Heart right ventricle (tissue), 16 donors: ENCODE measurements at regions not wholly inside any gene's neighbourhood (a gene's known extent, or its start where the extent isn't known, plus 50 kb on each side); places are given as distances from the start of the nearest gene placed in this dataset.

Experiments used
- ATAC-seq, 8 donors: fragments of 200-7000 bp; cut with Tn5 transposase; one replicate each; pipeline ENCODE4 v1.9.1; 2020; ENCODE audit warnings: mild to moderate bottlenecking in 8 of 8, moderate library complexity in 8 of 8, moderate number of reproducible peaks in 1 of 8
- DNase-seq, 2 donors: peaks; one replicate each; pipeline ENCODE4 v3.0.0-alpha.2; 2020
- H3K27ac ChIP-seq, 10 donors: fragments of 200-600 bp; sonication (generic) in 2 of 10; one replicate each; pipeline versions ENCODE4 v1.5.0 to v1.8.0; 2020 to 2022; ENCODE audit warnings: mild to moderate bottlenecking in 3 of 10
- H3K27me3 ChIP-seq, 7 donors: fragments of 200-600 bp; one replicate each; pipeline ENCODE4 v1.8.0; 2021 to 2022; ENCODE audit warnings: mild to moderate bottlenecking in 2 of 7
- H3K36me3 ChIP-seq, 9 donors: fragments of 200-600 bp; sonication (generic) in 1 of 9; one replicate each; pipeline versions ENCODE4 v1.5.0 to v1.8.0; 2020 to 2022; ENCODE audit warnings: mild to moderate bottlenecking in 2 of 9
- H3K4me1 ChIP-seq, 9 donors: fragments of 200-600 bp; sonication (generic) in 1 of 9; one replicate each; pipeline versions ENCODE4 v1.5.0 to v1.8.0; 2020 to 2022; ENCODE audit warnings: mild to moderate bottlenecking in 4 of 9
- H3K4me3 ChIP-seq, 10 donors: fragments of 200-600 bp; sonication (generic) in 2 of 10; one replicate each; pipeline versions ENCODE4 v1.5.0 to v1.8.0; 2020 to 2022; ENCODE audit warnings: mild to moderate bottlenecking in 7 of 10, moderate library complexity in 2 of 10
- H3K9me3 ChIP-seq, 11 donors: fragments of 200-600 bp in 10 of 11; sonication (generic) in 2 of 11; one replicate each; pipeline versions ENCODE4 v1.5.0 to v1.8.0; 2013 to 2022; ENCODE audit warnings: mild to moderate bottlenecking in 2 of 11, control low read depth in 1 of 11, moderate library complexity in 1 of 11
- CTCF ChIP-seq, 9 donors: fragments of 200-600 bp; sonication (generic) in 2 of 9; IDR thresholded peaks; one replicate each; pipeline versions ENCODE4 v1.5.0 to v1.8.0; 2021 to 2022; ENCODE audit warnings: antibody characterized with exemption in 9 of 9, mild to moderate bottlenecking in 5 of 9, moderate library complexity in 1 of 9
- WGBS, 2 donors: extraction: QIAGEN DNeasy Blood & Tissue Kit; methylation state at CpG; one replicate each; pipeline ENCODE4 v1.1.7; 2013; ENCODE audit warnings: inconsistent platforms in 1 of 2; 5-methylcytosine and 5-hydroxymethylcytosine counted together
- intact Hi-C, 10 donors: fragments of 100-400 bp; cut with DNase I; formaldehyde crosslinking; loops; one replicate each; pipeline versions ENCODE4 v1.11.1 to v1.14.2; 2022
- donor health status: Arrhythmogenic right ventricular cardiomyopathy.
- donor health status: ischemic (EF 13 %, LVEDD 7.1; RV severe dilation, severe dysfunction).
- donor health status: healthy with polysubstance abuse.
- donor health status: DM: no; HTN: yes; CAD: no.
- donor health status: DM: no; HTN: no; CAD: no.
- donor health status: ischemic (EF 25% LVEDD 6.9; RV normal size, moderate dysfunction).
- donor health status: ischemic (EF 25% LVEDD 5.7; RV mildly dilated, moderate dysfunction).
- donor health status: healthy.
- donor health status: DM: yes; HTN: yes; CAD: no.
- donor health status: Ischemic cardiomyopathy.
- donor health status: ischemic (EF 35%, LVEDD 5.7; RV mildly dilated, moderate dysfunction).
- donor health status: nonischemic (EF 11% LVEDD 7.7; RV severe dilation, severe dysfunction).
- donor health status: DM: yes; HTN: yes; CAD: no.
- donor health status: PGD.
- donor health status: ischemic (EF 29% LVEDD 5.4; RV normal size, mild dysfunction).
- donor health status: nonischemic (EF 23%, LVEDD 6.1; RV moderate dilation, normal function).

DNA sequence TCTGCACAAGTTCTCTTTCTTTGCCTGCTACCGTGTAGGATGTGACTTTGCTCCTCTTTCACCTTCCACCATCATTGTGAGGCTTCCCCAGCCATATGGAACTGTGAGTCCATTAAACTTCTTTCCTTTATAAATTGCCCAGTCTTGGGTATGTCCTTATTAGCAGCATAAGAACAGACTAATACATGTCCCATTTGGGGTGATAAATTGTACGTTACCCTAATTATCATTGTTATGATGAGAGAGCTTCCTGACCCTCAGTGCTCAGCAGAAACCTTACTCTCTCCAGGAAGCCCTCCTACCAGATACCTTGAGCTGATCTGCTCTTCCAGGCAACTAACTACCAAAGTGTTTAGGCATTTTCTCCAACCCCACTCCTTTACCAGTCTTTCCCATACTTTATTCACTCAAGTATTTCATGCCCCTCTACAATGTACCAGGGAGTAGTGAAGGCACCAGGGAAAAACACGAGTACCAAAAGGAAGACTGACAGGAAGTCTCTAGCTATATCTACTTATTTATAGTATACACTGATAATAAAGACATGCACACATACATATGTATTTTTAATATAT, 196.2 kb downstream of the MYCN start:
- TF ChIP-seq CTCF (IDR thresholded peaks at IDR 0.05), result no peak
- DNase-seq (no peak), ATAC-seq (no peak)
- no peak overlapping the region for H3K27ac ChIP-seq
- no peaks in the 10 kb centered on the region for H3K27me3 ChIP-seq
- H3K36me3 ChIP-seq, result no peaks in the 10 kb centered on the region
- no peak overlapping the region for H3K4me3 ChIP-seq
- no peaks in the 10 kb centered on the region for H3K4me1 ChIP-seq
- H3K9me3 ChIP-seq, result no peaks in the 10 kb centered on the region
- WGBS, 2 donors, result 74 to 88% methylated on average over 3 of the region's 3 CpGs
- intact Hi-C loops, result loop anchor here in 1 of 10 donors (10.0 kb wide), 1 partner anchor 1962 kb away; no protein-coding TSS in a partner anchor

DNA sequence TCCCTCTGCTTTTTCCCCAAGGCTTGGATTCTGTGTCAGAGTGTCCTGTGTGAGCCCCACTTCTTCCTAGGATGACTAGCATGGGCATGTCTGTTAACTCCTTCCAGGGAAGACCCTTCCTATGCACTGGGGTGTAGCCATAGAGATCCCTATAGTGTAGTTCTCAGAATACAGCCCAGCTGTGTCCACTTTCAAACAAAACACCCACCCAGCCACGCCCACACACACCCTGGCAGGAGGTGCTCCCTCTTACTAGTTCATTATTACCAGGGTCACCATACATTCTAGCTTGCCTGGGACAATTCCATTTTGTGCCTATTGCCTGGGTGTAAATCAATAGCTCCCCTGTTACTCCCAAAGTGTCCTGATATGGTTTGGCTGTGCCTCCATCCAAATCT, 195.6 kb downstream of the MYCN start:
- no peak overlapping the region for H3K4me3 ChIP-seq
- no peaks in the 10 kb centered on the region for H3K27me3 ChIP-seq
- TF ChIP-seq CTCF (IDR thresholded peaks at IDR 0.05), result no peak
- ATAC-seq (no peak), DNase-seq (no peak)
- no peaks in the 10 kb centered on the region for H3K36me3 ChIP-seq
- WGBS, 2 donors, result 64 to 70% methylated on average over 1 of the region's 1 CpG
- no peak overlapping the region for H3K27ac ChIP-seq
- intact Hi-C loops, result loop anchor here in 1 of 10 donors (10.0 kb wide), 1 partner anchor 1961 kb away; no protein-coding TSS in a partner anchor
- H3K4me1 ChIP-seq, result no peaks in the 10 kb centered on the region
- H3K9me3 ChIP-seq, result no peaks in the 10 kb centered on the region

DNA sequence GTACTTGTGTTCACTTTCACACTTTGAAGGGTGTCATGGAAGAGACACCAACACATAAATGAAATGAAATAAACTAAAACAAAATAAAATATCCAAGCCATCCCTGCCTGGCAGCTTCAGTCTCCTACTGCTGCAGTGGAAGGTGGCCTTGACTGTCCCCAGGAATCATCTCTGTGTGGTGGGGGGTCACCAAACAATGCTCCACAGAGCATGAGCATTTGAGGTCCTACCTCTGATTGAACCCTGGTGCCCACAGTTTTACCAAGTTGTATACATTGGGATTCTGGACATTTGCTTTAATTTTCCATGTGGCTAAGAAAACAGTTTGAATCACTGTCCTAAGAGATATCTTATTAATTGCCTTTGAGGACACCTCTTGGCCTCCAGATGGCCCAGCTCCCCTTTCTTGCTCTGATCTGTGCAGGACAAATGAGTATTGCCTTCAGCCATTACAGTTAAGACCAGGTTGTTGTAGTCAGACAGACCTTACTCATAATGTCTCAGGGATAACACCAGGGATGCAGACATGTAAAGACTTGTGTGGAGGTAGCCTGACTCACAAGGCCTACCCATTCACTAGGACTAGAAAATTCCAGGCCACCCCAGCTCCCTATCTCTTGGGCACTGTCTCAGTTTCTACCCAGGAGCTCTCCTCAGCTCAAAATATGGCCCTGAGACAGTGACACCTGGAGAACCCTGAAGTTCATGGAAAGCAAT, 195.0 kb downstream of the MYCN start:
- no peak for ATAC-seq

More for the DNA sequence above, 195.0 kb downstream of the MYCN start:
- no peak overlapping the region for H3K27ac ChIP-seq
- no peaks in the 10 kb centered on the region for H3K27me3 ChIP-seq
- no peak for DNase-seq
- TF ChIP-seq CTCF (IDR thresholded peaks at IDR 0.05), result no peak
- H3K36me3 ChIP-seq, result no peaks in the 10 kb centered on the region
- no peaks in the 10 kb centered on the region for H3K9me3 ChIP-seq
- intact Hi-C loops, result loop anchor here in 1 of 10 donors (10.0 kb wide), 1 partner anchor 1961 kb away; no protein-coding TSS in a partner anchor
- H3K4me1 ChIP-seq, result no peaks in the 10 kb centered on the region
- H3K4me3 ChIP-seq, result no peak overlapping the region
